Retinal pigment epithelial cell (primary cell): ENCODE measurements at regions not wholly inside any gene's neighbourhood (a gene's known extent, or its start where the extent isn't known, plus 50 kb on each side); places are given as distances from the start of the nearest gene placed in this dataset.

Experiments
- DNase-seq: peaks from one replicate; pipeline ENCODE4 v3.0.0-alpha.2; 2010; ENCODE audit warnings: low read depth
- H3K4me3 ChIP-seq: 2 replicates; pipeline ENCODE4 v1.5.1; 2011; ENCODE audit warnings: mild to moderate bottlenecking, low read length, control low read depth, moderate library complexity
- CTCF ChIP-seq: conservative IDR thresholded peaks from 2 replicates; pipeline ENCODE4 v1.5.1; 2011; ENCODE audit warnings: low read depth, low read length, control low read depth, inconsistent platforms

GRCh38 chr13:72313546-72313945 lies 413.9 kb downstream of the MZT1 start:
- no peak overlapping the region for H3K4me3 ChIP-seq
- DNase-seq = no peak
- no peak for TF ChIP-seq CTCF

- DNase-seq = peak; percentile 40
- TF ChIP-seq CTCF = no peak
- H3K4me3 ChIP-seq = no peak overlapping the region
Measured at GRCh38 chr13:72303941-72304746, 423.3 kb downstream of the MZT1 start.

GRCh38 chr13:72296246-72296645 lies 429.2 kb upstream of the DACH1 start:
- TF ChIP-seq CTCF = no peak
- H3K4me3 ChIP-seq = no peak overlapping the region
- no peak for DNase-seq

- DNase-seq = no peak
- H3K4me3 ChIP-seq = no peak overlapping the region
- TF ChIP-seq CTCF = no peak
Measured at GRCh38 chr13:72295153-72295552, 428.1 kb upstream of the DACH1 start.

- no peak overlapping the region for H3K4me3 ChIP-seq
- DNase-seq = no peak
- no peak for TF ChIP-seq CTCF
Measured at GRCh38 chr13:72293206-72293605, 426.2 kb upstream of the DACH1 start.

GRCh38 chr13:72290962-72291681 lies 424.1 kb upstream of the DACH1 start:
- no peak overlapping the region for H3K4me3 ChIP-seq
- peak; percentile 75 for DNase-seq
- peak; percentile 16 for TF ChIP-seq CTCF

GRCh38 chr13:72286421-72286820 lies 419.4 kb upstream of the DACH1 start:
- DNase-seq = no peak
- no peak overlapping the region for H3K4me3 ChIP-seq
- TF ChIP-seq CTCF = no peak
